Fibroblast of skin of right biceps (primary cell): ENCODE measurements at regions not wholly inside any gene's neighbourhood (a gene's known extent, or its start where the extent isn't known, plus 50 kb on each side); places are given as distances from the start of the nearest gene placed in this dataset.

Source experiments
- DNase-seq: peaks from one replicate; pipeline ENCODE4 v3.0.0-alpha.2; 2013

DNA sequence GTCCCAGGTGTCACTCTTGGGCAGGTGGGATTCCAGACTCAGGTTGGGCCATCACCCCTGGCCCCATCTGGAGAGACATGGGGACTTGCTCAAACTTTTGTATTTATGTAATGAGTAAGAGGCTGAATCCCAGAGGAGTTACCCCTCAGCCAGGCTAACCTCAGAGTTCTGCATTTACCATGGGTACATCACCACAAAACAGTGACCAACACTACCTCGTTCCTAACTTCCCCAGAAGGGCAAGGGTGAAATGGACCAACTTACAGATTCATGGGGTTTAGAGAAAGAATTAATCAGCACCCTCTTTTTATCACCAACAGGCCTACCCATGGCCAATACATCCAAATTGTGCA, 259.9 kb upstream of the MARCKS start:
- DNase-seq: peak; percentile 60

- DNase-seq: peak; percentile 36
Measured at GRCh38 chr6:113598786-113599185, 258.4 kb upstream of the MARCKS start.

DNA sequence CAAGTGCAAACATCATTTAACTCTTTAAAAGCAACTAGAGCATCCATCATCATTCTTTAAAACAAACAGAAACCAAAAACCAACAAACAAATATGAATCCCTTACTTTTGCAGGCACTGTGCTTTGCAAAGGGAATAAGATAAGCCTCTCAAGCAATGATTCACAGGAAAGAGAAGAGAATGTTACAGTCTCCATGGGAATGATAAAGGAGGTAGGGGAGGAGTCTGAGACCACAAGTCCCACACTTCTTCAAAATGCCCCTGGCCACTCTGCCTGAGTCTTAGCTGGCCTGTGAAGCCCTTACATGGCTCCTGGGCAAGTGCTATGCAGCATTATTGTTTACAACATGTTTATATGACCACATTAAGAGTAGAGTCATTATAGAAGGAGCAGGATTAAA, 257.7 kb upstream of the MARCKS start:
- DNase-seq: peak; percentile 49

GRCh38 chr6:113600551-113601339, 256.4 kb upstream of the MARCKS start:
- no peak for DNase-seq

- no peak for DNase-seq
Measured at GRCh38 chr6:113607821-113608545, 249.2 kb upstream of the MARCKS start.

DNA sequence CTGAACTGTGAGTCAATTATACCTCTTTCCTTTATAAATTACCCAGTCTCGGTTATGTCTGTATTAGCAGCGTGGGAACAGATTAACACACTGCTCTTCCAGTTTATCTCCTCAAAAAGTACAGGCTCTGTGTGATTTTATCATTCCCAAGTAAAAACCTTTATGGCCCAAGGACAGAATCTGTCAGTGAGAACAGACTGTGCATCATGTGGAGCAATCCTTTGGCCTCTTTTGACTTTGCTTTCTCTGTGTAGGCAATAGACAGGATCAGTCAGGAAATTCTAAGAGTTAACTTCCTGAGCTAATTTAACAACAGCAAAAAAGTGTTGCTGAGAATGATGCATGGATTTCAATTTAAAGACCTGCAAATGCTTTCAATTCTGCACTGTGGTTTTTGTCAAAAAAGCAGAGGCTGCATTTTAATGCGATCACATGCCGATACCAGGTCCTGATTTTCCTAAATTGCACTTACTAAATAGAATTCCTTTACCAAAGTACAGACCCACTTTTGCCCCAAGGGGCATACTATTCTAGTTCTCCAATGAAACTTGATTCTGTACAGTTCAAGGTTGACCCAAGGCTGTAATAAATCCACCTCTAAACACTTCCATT, 246.7 kb upstream of the MARCKS start:
- DNase-seq: no peak

DNA sequence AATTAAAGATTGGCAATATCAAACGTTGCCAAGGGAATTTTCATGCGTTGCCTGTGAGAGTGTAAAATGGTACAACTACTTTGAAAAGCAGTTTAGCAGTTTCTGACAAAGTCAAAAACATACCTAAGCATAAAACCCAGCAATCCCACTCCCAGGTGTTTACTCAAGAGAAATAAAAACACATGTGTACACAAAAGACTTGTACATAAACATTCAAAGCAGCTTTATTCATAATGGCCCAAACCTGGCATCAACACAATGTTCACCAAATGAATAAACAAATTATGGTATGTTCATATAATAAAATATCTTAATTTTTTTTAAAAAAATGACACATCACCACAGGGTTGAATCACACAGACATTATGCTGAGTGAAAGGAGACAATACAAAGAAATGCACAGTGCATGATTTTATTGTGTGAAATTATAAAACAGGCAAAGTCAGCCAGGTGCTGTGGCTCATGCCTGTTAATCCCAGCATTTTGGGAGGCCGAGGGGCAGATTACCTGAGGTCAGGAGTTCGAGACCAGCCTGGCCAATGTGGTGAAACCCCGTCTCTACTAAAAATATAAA, 240.4 kb upstream of the MARCKS start:
- no peak for DNase-seq

DNA sequence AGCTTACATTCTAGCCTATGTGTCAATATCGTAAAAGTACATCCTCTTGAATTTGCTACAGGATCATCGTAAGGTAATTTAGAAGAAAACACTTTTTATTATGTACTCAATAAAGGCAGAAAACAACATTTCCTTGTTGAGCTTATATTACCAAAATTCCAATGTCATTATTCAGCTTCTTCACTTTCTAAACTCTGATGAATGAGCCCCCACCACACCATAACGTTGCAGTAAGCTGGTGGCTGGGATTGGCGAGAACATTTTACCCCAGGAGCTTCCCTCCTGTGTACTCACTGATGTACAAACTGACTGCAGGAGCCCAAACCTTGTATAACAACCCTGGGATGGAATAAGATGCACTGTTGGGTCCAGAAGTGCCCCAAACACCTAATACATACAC, 238.1 kb upstream of the MARCKS start:
- peak; percentile 59 for DNase-seq

DNA sequence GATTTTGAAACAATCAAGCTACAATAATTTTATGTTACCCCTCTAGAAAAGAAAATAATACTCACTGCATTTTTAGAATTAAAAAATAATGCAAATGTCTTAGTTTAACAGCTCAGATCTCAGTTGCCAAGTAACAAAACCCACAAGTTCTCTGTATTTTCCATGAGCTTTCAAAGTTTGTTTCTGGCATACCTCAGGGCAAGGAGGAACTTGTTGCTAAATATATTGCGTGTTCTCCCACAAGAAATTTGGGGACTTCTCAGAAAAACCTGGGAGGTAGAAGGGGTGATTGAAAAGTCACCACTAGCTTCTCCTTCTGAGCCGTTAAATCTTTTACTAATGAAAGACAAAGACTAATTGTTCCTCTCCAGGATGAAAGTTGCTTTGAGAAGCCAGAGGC, 236.8 kb upstream of the MARCKS start:
- no peak for DNase-seq

DNA sequence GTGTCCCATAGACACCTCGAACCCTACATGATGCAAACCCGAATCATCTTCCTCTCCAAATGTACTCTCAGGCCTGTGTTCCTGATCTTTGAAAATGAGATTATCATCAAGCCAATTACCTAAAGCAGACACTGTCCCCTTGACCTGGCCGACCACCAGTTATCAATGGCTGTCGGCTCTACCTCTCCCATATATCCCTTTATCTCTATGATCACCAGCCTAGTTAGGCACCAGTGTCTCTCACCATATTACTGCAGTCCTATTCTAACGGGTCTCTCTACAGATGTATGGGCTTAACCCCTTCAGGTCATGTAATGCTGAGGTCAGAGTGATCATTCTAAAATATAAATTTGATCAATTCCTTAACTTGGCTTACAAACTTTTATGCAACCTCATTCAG, 234.9 kb upstream of the MARCKS start:
- no peak for DNase-seq

DNA sequence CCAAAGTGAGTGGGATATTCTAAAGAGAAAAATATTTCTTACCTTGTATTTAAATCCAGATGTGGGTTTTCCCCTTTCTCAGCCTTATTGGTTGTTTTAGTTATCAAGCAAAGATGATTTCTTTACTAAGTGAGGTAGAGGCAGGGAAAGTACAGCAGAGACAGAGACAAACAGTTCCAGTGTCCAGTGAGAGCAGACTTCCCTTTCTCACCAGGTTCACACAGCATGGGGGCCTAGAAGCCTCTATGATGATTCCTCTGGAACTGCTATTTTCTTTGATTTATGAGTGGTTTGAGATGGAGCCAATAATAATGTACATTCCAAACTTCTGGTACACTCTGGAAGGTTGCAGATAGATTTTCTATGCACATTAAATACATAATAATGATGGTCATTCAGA, 234.0 kb upstream of the MARCKS start:
- DNase-seq: peak; percentile 93

- DNase-seq: no peak
Measured at GRCh38 chr6:113625850-113626249, 231.3 kb upstream of the MARCKS start.

DNA sequence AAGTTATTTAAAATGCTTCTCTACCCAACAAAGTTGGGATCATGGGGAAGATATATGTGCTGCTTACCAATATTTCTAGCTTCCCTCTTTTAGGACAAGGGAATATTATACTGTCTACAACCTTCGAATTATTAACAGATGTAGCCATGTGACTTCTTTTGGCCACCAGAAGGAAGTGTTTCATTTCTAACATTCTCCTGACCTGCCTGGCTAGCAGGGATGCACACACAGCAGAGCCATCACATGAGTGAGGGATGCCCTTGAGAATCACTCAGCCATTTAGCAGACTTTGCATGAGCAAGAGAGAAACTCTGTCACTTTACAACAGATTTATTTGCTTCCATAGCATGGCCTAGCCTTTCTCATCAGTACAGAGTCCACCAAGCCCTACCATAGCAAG, 230.7 kb upstream of the MARCKS start:
- DNase-seq: no peak

- DNase-seq: no peak
Measured at GRCh38 chr6:113627480-113627879, 229.7 kb upstream of the MARCKS start.

GRCh38 chr6:113629256-113629655, 227.9 kb upstream of the MARCKS start:
- no peak for DNase-seq

GRCh38 chr6:113629975-113630737, 227.0 kb upstream of the MARCKS start:
- peak; percentile 70 for DNase-seq

GRCh38 chr6:113630738-113631535, 226.2 kb upstream of the MARCKS start:
- peak; percentile 76 for DNase-seq

DNA sequence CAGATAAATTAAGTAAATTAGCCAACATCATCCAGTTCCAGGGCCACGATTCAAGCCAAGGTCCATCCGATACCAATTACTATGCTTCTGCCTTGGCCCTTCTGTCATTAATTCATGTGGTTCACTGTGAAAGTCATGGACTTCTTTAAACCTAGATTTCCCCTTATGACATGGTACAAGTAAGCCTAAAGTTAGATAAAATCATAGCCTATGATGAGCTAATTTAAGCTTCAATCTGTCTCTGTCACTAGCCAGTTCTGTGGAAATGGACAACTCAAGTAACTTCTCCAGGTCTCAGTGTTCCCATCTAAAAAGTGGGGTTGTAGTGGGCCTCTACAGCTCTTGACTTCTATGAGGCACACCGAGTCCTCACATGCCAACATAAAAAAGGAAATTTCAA, 225.5 kb upstream of the MARCKS start:
- no peak for DNase-seq

DNA sequence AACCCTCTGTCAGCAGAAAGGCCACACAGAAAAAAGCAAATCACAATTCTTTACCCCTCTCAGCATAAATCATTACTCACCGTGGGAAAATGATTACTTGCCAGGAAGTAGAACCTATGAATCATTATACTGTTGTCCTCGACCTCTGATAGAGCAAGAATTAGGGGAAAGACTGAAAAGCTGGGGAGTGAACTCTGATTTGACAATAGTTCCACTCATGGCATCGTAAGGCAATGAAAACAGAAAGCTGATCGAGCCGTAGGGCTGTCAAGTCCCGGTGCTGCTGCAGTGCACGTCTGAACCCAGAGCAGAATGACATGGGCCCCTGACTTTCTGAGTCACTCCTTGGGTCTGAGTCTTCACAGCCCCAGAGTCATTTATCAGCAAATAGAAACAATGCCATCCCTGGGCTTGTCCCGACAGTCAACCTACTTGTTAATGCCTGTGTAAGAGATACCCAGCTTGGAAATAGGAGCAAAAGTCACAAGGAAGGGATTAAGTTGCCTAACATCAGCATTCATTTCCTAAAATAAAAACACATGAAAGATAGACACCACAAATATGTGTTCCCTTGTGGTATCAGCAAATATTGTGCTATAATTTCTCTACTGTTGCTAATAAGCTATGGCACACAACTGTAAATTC, 224.8 kb upstream of the MARCKS start:
- DNase-seq: peak; percentile 98

- no peak for DNase-seq
Measured at GRCh38 chr6:113633638-113634037, 223.5 kb upstream of the MARCKS start.

- DNase-seq: peak; percentile 90
Measured at GRCh38 chr6:113634352-113635163, 222.6 kb upstream of the MARCKS start.
